CD4-positive, alpha-beta T cell treated with Interleukin-4 for 4 hours (primary cell): ENCODE measurements at regions not wholly inside any gene's neighbourhood (a gene's known extent, or its start where the extent isn't known, plus 50 kb on each side); places are given as distances from the start of the nearest gene placed in this dataset.

Experiments used
- DNase-seq: peaks from one replicate; pipeline ENCODE4 v3.0.0-alpha.2; 2020

GRCh38 chr2:189268763-189269162, 89.2 kb upstream of the COL5A2 start:
- no peak for DNase-seq

- DNase-seq: no peak
Measured at GRCh38 chr2:189273734-189274133, 94.2 kb upstream of the COL5A2 start.

GRCh38 chr2:189274361-189274760, 94.8 kb upstream of the COL5A2 start:
- DNase-seq: no peak

GRCh38 chr2:189276277-189276676, 96.7 kb upstream of the COL5A2 start:
- no peak for DNase-seq

- no peak for DNase-seq
Measured at GRCh38 chr2:189281201-189281600, 101.6 kb upstream of the COL5A2 start.

GRCh38 chr2:189285349-189285748, 105.8 kb upstream of the COL5A2 start:
- DNase-seq: no peak

- DNase-seq: no peak
Measured at GRCh38 chr2:189285962-189286645, 106.5 kb upstream of the COL5A2 start.

GRCh38 chr2:189287363-189287762, 107.8 kb upstream of the COL5A2 start:
- DNase-seq: no peak

- DNase-seq: peak; percentile 19
Measured at GRCh38 chr2:189287982-189288521, 108.5 kb upstream of the COL5A2 start.

- DNase-seq: no peak
Measured at GRCh38 chr2:189291460-189291859, 111.9 kb upstream of the COL5A2 start.

GRCh38 chr2:189293164-189293563, 113.6 kb upstream of the COL5A2 start:
- DNase-seq: no peak

- DNase-seq: peak; percentile 6
Measured at GRCh38 chr2:189297446-189297845, 117.9 kb upstream of the COL5A2 start.

GRCh38 chr2:189298038-189298437, 118.5 kb upstream of the COL5A2 start:
- no peak for DNase-seq

GRCh38 chr2:189298481-189298880, 118.9 kb upstream of the COL5A2 start:
- DNase-seq: no peak

- DNase-seq: no peak
Measured at GRCh38 chr2:189299974-189300373, 120.4 kb upstream of the COL5A2 start.

GRCh38 chr2:189300916-189301315, 121.4 kb upstream of the COL5A2 start:
- DNase-seq: peak; percentile 59

GRCh38 chr2:189302274-189302948, 122.8 kb upstream of the COL5A2 start:
- DNase-seq: peak; percentile 22

- DNase-seq: peak; percentile 61
Measured at GRCh38 chr2:189304360-189304759, 124.8 kb upstream of the COL5A2 start.

GRCh38 chr2:189305291-189305943, 125.9 kb upstream of the COL5A2 start:
- DNase-seq: no peak

- DNase-seq: no peak
Measured at GRCh38 chr2:189306525-189306924, 127.0 kb upstream of the COL5A2 start.

GRCh38 chr2:189308056-189308790, 128.7 kb upstream of the COL5A2 start:
- no peak for DNase-seq

- no peak for DNase-seq
Measured at GRCh38 chr2:189309331-189309730, 129.8 kb upstream of the COL5A2 start.

- no peak for DNase-seq
Measured at GRCh38 chr2:189312211-189312610, 129.1 kb upstream of the WDR75 start.
